Memory B cell (primary cell): ENCODE measurements at regions not wholly inside any gene's neighbourhood (a gene's known extent, or its start where the extent isn't known, plus 50 kb on each side); places are given as distances from the start of the nearest gene placed in this dataset.

Experiments used
- ATAC-seq: fragments of 150-1000 bp; cut with Tn5 transposase; 2 replicates; pipeline ENCODE4 v1.10.0; 2021; ENCODE audit warnings: low read depth, mild to moderate bottlenecking, moderate library complexity
- DNase-seq, 2 donors: peaks; one replicate each; pipeline ENCODE4 v3.0.0; 2022; ENCODE audit warnings: low spot score in 2 of 2
- H3K27ac Mint-ChIP-seq: one replicate; pipeline ENCODE4 v1.8.0; 2022; ENCODE audit warnings: mild to moderate bottlenecking, moderate library complexity, mixed read lengths
- H3K27me3 Mint-ChIP-seq: one replicate; pipeline ENCODE4 v1.8.0; 2022; ENCODE audit warnings: mixed read lengths
- H3K36me3 Mint-ChIP-seq: one replicate; pipeline ENCODE4 v1.8.0; 2022; ENCODE audit warnings: mild to moderate bottlenecking, mixed read lengths
- H3K4me1 Mint-ChIP-seq: one replicate; pipeline ENCODE4 v1.8.0; 2022; ENCODE audit warnings: mixed read lengths
- H3K4me3 Mint-ChIP-seq: one replicate; pipeline ENCODE4 v1.8.0; 2022; ENCODE audit warnings: mild to moderate bottlenecking, moderate library complexity, mixed read lengths
- H3K9me3 Mint-ChIP-seq: one replicate; pipeline ENCODE4 v1.8.0; 2022; ENCODE audit warnings: mixed read lengths

DNA sequence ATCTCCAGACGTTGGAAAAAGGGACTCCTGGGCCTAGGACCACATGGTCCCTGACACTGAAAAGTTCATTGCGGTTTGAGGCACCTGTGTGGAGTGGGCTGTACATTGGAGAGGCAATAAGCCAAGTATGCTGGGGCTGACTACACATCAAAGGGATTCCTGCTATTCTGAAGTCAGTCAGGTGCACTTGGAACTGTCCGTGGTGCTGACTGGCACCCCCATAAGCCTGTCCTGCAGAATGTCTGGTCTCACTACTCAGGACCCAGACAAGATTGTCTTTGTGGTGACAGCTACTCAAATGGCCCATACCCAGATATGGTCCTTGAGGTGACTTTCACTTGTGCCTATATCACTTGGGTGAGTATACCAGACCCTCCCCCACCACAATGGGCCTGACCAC lies 150.6 kb downstream of the RWDD3 start:
- Mint-ChIP-seq H3K4me1 (no peaks in the 10 kb centered on the region), H3K27ac (no peak overlapping the region), H3K9me3 (no peaks in the 10 kb centered on the region), H3K36me3 (no peaks in the 10 kb centered on the region), H3K4me3 (no peak overlapping the region), H3K27me3 (peaks cover 4% of the 10 kb centered on the region)
- ATAC-seq = no peak
- no peak for DNase-seq

DNA sequence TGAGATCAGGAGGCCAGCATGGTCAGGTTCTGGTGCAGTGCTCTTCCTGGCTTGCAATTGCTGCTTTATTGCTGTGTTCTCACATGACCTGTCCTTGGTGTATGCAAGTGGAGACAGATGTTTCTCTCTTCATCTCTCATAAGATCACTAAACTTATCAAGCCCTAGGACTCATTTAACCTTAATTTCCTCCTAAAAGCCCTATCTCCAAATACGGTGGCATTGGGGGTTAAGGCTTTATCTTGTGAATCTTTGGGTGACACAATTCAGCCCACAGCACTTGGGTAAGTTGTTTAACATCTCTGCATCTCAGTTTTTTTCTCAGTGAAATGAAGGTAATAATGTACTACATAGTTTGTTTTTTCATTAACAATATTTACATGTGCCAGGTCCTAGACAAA lies 152.4 kb downstream of the RWDD3 start:
- no peak overlapping the region for H3K27ac Mint-ChIP-seq
- DNase-seq (no peak), ATAC-seq (no peak)
- no peak overlapping the region for H3K4me3 Mint-ChIP-seq
- H3K36me3 Mint-ChIP-seq = no peaks in the 10 kb centered on the region
- H3K27me3 Mint-ChIP-seq = peaks cover 5% of the 10 kb centered on the region
- no peaks in the 10 kb centered on the region for H3K9me3 Mint-ChIP-seq
- H3K4me1 Mint-ChIP-seq = no peaks in the 10 kb centered on the region

DNA sequence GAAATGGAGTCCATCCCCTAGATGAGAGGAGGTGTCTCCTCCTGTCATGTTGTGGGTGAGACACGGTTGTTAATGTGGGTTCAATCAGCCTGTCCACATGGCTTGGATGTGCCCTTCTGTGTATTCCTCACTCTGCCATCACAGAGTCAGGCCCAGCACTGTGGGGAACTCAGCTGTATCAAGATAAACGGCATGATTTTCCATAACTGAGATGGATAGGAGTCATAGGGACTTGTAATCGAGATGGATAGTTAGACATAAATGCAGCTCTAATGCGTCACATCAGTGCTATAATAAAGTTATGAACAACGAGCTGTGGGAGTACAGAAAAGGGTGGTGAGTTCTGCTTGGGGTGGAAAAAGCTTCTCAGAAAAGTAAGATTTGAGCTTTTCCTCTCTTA lies 152.9 kb downstream of the RWDD3 start:
- Mint-ChIP-seq H3K27me3 (peaks cover 5% of the 10 kb centered on the region), H3K4me1 (no peaks in the 10 kb centered on the region), H3K4me3 (no peak overlapping the region), H3K36me3 (no peaks in the 10 kb centered on the region), H3K9me3 (no peaks in the 10 kb centered on the region), H3K27ac (no peak overlapping the region)
- ATAC-seq (no peak), DNase-seq (no peak)

DNA sequence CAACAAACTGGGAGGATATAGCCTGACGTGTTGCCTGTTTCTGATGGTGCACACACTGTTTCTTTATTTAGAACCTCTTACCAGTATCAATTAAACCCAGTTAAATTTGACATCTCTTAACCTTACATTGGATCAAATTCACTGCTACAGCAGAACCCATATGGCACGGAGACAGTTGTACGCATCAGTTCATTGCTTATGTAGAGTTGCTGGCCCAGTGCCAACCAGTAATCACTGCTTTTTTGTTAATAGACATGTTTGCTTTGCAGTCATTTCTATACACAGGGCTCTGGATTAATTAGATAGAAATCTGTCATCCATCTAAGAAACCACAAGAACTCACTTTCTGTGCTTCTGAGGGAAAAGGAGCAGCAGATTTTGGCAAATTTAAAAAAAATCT lies 154.0 kb downstream of the RWDD3 start:
- no peak for ATAC-seq
- Mint-ChIP-seq H3K4me3 (no peak overlapping the region), H3K27ac (no peak overlapping the region)

DNA sequence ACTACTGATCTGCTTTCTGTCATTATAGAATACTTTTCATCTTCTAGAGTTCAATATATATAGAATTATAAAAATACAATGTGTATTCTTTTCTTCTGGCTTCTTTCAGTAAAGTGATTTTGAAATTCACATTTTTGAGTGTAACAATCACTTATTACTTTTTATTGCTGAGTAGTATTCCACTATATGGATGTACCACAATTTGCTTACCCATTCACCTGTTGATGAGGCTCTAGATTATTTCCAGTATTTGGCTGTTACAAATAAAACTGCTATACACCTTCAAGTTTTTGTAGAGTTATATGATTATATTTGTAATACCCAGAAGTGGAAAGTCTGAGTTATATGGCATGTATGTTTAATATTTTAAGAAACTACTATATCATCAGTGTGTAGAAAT lies 159.4 kb downstream of the RWDD3 start:
- peaks cover 3% of the 10 kb centered on the region for H3K9me3 Mint-ChIP-seq
- no peaks in the 10 kb centered on the region for H3K36me3 Mint-ChIP-seq
- H3K4me3 Mint-ChIP-seq = no peak overlapping the region
- no peak for DNase-seq
- no peaks in the 10 kb centered on the region for H3K4me1 Mint-ChIP-seq
- no peak for ATAC-seq
- peaks cover 7% of the 10 kb centered on the region for H3K27me3 Mint-ChIP-seq
- H3K27ac Mint-ChIP-seq = no peak overlapping the region

More for the DNA sequence above, 154.0 kb downstream of the RWDD3 start:
- no peaks in the 10 kb centered on the region for H3K36me3 Mint-ChIP-seq
- peaks cover 5% of the 10 kb centered on the region for H3K27me3 Mint-ChIP-seq
- H3K9me3 Mint-ChIP-seq = peaks cover 1% of the 10 kb centered on the region
- no peak for DNase-seq
- no peaks in the 10 kb centered on the region for H3K4me1 Mint-ChIP-seq

DNA sequence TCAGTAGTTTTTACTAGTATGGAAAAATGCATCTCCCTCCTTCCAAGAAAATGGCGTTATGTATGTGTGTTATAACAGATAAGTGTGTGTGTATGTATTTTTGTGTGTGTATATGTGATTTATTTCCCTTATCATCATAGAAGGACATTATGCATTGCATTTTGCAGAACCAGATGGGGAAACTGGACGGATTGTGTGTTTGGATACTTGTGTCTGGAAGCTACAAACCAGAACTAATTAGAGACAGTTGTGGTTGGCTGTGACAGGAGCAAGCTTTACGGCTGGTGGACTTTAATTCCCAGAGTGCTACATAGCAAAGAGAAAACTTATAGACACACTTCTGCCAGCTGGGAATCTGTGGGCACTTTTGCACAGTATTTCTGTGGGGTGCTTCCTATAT lies 162.5 kb downstream of the RWDD3 start:
- Mint-ChIP-seq H3K9me3 (peaks cover 6% of the 10 kb centered on the region), H3K27ac (no peak overlapping the region), H3K36me3 (no peaks in the 10 kb centered on the region), H3K27me3 (peaks cover 4% of the 10 kb centered on the region), H3K4me1 (no peaks in the 10 kb centered on the region), H3K4me3 (no peak overlapping the region)
- ATAC-seq = no peak
- DNase-seq = no peak

DNA sequence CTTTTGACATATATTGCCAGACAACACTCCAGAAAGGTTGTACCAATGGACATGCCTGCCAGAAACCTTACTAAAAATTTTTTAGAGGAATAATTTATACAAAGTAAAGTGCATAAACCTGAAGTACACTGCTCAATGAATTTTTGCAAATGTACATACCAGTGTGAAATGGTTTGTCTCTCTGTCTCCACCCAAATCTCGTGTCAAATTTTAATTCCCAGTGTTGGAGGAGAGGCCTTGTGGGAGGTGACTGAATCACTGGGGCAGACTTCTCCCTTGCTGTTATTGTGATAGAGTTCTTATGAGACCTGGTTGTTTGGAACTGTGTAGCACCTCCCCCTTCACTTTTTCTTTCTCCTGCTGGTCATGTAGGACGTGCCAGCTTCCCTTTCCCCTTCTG lies 168.8 kb downstream of the RWDD3 start:
- H3K36me3 Mint-ChIP-seq = no peaks in the 10 kb centered on the region
- H3K27me3 Mint-ChIP-seq = peaks cover 2% of the 10 kb centered on the region
- no peak overlapping the region for H3K27ac Mint-ChIP-seq
- no peaks in the 10 kb centered on the region for H3K4me1 Mint-ChIP-seq
- H3K4me3 Mint-ChIP-seq = no peak overlapping the region
- DNase-seq (no peak), ATAC-seq (no peak)
- H3K9me3 Mint-ChIP-seq = peaks cover 11% of the 10 kb centered on the region

DNA sequence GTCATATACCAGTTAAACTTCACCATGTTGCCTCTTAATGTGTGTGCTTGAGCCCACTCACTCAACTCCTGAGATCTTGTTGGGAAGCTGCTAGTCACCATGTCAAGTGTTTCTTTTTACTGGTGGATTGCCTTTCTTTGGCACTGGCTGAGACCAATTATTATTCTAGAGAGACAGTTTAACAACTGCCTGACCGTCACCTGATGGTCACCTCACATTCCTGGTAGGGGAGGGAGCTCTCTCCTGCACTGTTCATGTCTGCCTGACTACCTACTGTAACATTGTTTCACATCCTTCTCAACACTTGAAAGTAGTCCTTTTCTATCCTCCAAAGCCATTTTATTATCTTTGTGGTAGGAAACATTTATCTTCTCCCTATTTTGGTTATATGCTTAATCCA lies 172.3 kb downstream of the RWDD3 start:
- DNase-seq (no peak), ATAC-seq (no peak)
- Mint-ChIP-seq H3K36me3 (no peaks in the 10 kb centered on the region), H3K27ac (no peak overlapping the region), H3K4me3 (no peak overlapping the region), H3K9me3 (peaks cover 9% of the 10 kb centered on the region), H3K4me1 (no peaks in the 10 kb centered on the region), H3K27me3 (peaks cover 2% of the 10 kb centered on the region)

DNA sequence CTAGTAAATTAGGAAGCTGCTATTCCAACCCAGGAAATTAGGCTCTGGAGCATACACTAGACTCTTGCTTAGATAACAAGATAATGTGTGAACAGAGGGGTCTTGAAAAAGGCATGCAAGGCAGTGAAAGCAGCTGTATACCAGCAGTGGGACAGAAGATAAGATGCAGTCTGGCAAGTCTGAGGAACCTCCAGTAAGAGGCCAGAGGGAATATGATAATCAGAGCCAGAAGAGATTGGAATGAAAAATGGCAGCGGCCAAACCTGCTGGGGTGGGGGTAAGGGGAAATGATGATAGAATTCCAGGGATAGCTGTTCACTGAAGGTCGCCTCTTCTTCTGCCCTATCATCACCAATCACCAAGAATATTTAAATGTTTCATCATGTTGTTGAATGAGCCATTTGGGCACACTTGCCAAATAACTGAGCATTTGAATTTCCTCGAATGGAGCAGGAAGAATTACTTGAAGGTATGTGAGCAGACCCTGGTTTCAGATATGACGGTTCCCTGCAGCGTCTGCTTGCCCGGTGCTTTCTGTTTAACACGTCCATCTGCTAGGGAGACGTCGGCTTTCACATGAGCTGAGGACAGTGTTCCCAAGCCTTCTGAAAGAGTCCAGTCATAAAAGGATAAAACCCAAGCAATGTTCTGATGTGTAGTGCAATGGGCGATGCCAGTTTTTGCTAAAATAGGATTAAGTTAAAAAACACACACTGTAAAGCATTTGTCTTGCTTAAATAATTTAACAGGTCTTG lies 173.3 kb downstream of the RWDD3 start:
- DNase-seq (no peak), ATAC-seq (no peak)
- peaks cover 2% of the 10 kb centered on the region for H3K27me3 Mint-ChIP-seq
- H3K27ac Mint-ChIP-seq = no peak overlapping the region
- peaks cover 9% of the 10 kb centered on the region for H3K9me3 Mint-ChIP-seq
- H3K4me3 Mint-ChIP-seq = no peak overlapping the region
- no peaks in the 10 kb centered on the region for H3K4me1 Mint-ChIP-seq
- no peaks in the 10 kb centered on the region for H3K36me3 Mint-ChIP-seq

DNA sequence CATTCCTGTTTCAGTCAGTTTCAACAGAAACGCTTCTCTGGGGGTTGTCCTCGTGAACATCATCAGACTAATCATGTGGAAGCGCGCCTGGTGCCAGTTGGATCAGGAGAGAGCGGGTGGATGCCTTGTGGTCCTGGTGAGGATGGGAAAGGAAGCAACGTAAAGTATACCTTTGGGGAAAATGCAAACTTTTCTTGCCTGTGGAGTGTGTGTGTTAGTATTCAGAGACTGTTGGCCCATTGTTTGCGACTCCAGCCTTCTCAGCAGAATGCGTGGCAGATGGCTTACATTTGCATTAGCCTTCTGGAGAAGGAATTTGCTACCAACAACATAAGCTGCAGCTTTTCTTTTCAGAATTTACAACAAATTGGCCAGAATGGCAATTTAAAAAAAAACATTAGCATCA lies 173.9 kb downstream of the RWDD3 start:
- no peak overlapping the region for H3K4me3 Mint-ChIP-seq
- H3K9me3 Mint-ChIP-seq = peaks cover 9% of the 10 kb centered on the region

DNA sequence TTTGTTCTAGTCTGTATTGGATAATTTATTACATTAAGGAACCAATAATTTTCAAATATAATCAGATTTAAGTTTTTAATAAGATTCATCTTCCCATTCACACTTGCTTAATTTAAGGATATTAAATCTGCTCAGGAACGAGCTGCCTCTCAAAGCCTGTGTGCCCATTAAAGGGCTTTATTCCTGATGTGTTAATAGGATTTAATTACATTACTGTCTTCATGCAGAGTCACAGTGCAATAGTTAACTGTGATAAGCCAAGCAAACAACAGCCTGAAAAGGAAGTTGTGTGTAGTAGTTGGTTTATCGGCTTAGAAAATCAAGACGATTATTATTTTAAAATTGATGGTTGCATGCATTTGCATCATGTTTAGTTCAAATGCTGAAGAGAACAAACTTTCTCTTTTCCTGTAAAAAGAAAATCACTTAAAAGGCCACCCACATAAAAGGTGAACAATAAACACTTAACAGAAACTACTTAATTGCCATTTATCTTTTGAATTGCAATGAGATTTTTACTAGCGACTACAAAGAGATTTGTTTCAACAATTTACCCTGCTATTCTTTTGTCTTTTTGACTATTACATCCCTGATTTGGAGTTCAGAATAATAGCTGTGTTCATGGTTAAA lies 174.6 kb downstream of the RWDD3 start:
- no peak overlapping the region for H3K27ac Mint-ChIP-seq
- H3K4me3 Mint-ChIP-seq = no peak overlapping the region
- no peaks in the 10 kb centered on the region for H3K36me3 Mint-ChIP-seq
- H3K9me3 Mint-ChIP-seq = peaks cover 5% of the 10 kb centered on the region
- no peaks in the 10 kb centered on the region for H3K4me1 Mint-ChIP-seq
- no peak for ATAC-seq
- H3K27me3 Mint-ChIP-seq = peaks cover 2% of the 10 kb centered on the region
- no peak for DNase-seq

More for the DNA sequence above, 173.9 kb downstream of the RWDD3 start:
- H3K27ac Mint-ChIP-seq = no peak overlapping the region
- peaks cover 2% of the 10 kb centered on the region for H3K27me3 Mint-ChIP-seq
- ATAC-seq = no peak
- no peaks in the 10 kb centered on the region for H3K4me1 Mint-ChIP-seq
- no peak for DNase-seq
- H3K36me3 Mint-ChIP-seq = no peaks in the 10 kb centered on the region

DNA sequence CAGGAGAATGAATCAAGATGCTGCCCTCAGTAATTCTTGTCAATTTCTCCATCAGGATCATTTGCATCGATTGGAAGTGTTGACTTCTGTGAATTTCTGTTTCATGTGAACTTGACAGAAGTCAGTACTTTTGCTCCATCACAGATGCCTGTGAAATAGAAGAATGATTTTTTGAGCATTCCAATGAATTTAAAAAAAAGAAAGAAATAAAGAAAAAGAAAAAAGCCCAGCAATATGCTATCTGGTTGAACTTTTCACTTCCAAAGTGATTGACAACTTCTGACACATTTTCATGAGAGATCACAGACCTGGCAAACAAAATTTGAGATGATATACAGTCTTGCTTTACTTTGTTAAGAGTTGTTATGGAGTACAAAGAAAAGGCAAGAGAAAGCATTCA lies 175.3 kb downstream of the RWDD3 start:
- no peak overlapping the region for H3K4me3 Mint-ChIP-seq
- H3K4me1 Mint-ChIP-seq = no peaks in the 10 kb centered on the region
- peaks cover 4% of the 10 kb centered on the region for H3K9me3 Mint-ChIP-seq
- no peak overlapping the region for H3K27ac Mint-ChIP-seq
- ATAC-seq (no peak), DNase-seq (no peak)
- H3K27me3 Mint-ChIP-seq = peaks cover 2% of the 10 kb centered on the region
- H3K36me3 Mint-ChIP-seq = no peaks in the 10 kb centered on the region

DNA sequence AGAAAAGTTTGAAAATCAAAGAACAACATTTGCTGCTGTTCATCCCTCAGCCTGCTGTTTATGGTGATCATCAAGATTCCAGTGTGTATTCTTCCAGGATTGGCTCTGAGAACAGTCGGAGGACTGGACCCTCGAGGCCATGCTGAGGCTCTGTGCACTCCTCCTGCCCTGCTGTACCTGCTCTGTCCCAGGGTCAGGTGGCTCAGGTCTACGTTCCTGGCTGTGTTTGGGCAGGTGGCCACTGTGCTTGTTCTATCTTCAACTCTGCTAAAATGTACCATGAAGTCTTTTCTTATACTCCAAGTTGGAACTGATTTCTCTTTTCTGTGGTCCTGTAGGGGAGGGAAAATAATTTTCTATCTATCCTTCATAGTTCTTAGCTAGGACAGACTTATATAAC lies 175.9 kb downstream of the RWDD3 start:
- Mint-ChIP-seq H3K4me3 (no peak overlapping the region), H3K36me3 (no peaks in the 10 kb centered on the region), H3K27ac (no peak overlapping the region), H3K27me3 (peaks cover 3% of the 10 kb centered on the region), H3K4me1 (no peaks in the 10 kb centered on the region), H3K9me3 (peaks cover 4% of the 10 kb centered on the region)
- no peak for ATAC-seq
- DNase-seq = no peak

DNA sequence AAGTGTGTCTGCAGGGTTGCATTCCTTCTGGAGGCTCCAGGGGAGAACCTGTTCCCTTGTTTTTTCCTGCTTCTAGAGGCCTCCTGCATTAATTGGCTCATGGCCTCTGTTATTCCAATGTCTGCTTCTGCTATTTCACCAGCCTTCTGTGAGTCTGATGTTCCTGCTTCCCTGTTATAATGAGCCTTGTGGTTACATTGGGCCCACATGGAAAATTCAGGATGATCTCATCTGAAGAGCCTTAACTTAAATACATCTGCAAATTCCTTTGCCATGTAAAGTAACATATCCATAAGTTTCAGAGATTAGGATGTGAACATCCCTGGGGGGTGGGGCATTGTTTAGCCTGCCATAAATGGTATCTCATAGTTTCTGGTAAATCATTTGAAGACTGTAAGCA lies 181.1 kb downstream of the RWDD3 start:
- DNase-seq (no peak), ATAC-seq (no peak)
- no peak overlapping the region for H3K27ac Mint-ChIP-seq
- peaks cover 1% of the 10 kb centered on the region for H3K27me3 Mint-ChIP-seq
- H3K4me1 Mint-ChIP-seq = no peaks in the 10 kb centered on the region
- peaks cover 3% of the 10 kb centered on the region for H3K9me3 Mint-ChIP-seq
- no peaks in the 10 kb centered on the region for H3K36me3 Mint-ChIP-seq
- H3K4me3 Mint-ChIP-seq = no peak overlapping the region

DNA sequence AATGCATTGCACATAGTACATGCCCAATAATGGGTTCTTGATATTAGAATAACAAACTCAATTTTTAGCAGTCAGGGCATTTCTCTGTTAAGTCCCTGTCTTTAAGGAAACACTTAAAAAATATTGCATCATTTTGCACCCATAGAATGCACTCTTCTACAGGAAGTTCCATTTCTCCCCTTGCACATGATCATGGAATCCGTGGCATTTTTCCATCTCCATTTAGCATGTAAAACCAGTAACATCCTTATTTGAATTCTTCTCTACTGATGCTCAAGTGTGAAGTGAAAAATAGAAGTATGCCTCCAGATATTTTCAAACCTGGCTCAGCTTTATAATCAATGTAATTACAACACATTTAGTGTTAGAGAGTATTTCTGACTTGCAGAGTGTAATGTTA lies 192.8 kb downstream of the RWDD3 start:
- Mint-ChIP-seq H3K4me1 (no peaks in the 10 kb centered on the region), H3K27ac (no peak overlapping the region), H3K36me3 (no peaks in the 10 kb centered on the region), H3K4me3 (no peak overlapping the region), H3K27me3 (no peaks in the 10 kb centered on the region), H3K9me3 (peaks cover 2% of the 10 kb centered on the region)
- DNase-seq = no peak
- ATAC-seq = no peak
